Neural progenitor cell (in vitro differentiated cells): ENCODE measurements at regions not wholly inside any gene's neighbourhood (a gene's known extent, or its start where the extent isn't known, plus 50 kb on each side); places are given as distances from the start of the nearest gene placed in this dataset.
"Not testable (repeated sequence)": the region's sequence is repeated elsewhere in the genome, so short reads cannot be mapped to it uniquely, and the experiment has no call there.

ENCODE experiments used
- DNase-seq: peaks from one replicate; pipeline ENCODE4 v3.0.0-alpha.2; 2016; ENCODE audit warnings: low spot score
- H2AFZ ChIP-seq: fragments of 200-600 bp; sonication (generic); replicated peaks from 2 replicates; pipeline ENCODE4 v1.6.1; 2016; ENCODE audit warnings: antibody characterized with exemption
- H3F3A ChIP-seq: fragments of 200-600 bp; sonication (generic); 2 replicates; pipeline ENCODE4 v1.6.1; 2016; ENCODE audit warnings: antibody characterized with exemption, low read depth
- H3K27ac ChIP-seq: fragments of 200-600 bp; sonication (generic); 2 replicates; pipeline ENCODE4 v1.5.1; 2016; ENCODE audit warnings: mild to moderate bottlenecking
- H3K27me3 ChIP-seq: fragments of 200-600 bp; sonication (generic); 2 replicates; pipeline ENCODE4 v1.6.1; 2016; ENCODE audit warnings: mild to moderate bottlenecking, moderate library complexity
- H3K36me3 ChIP-seq: fragments of 200-600 bp; sonication (generic); 2 replicates; pipeline ENCODE4 v1.5.1; 2016
- H3K4me1 ChIP-seq: fragments of 200-600 bp; sonication (generic); 2 replicates; pipeline ENCODE4 v1.6.1; 2016; ENCODE audit warnings: mixed run types
- H3K4me2 ChIP-seq: fragments of 200-600 bp; sonication (generic); 2 replicates; pipeline ENCODE4 v1.6.1; 2016
- H3K4me3 ChIP-seq: fragments of 200-600 bp; sonication (generic); 2 replicates; pipeline ENCODE4 v1.5.1; 2016
- H3K79me2 ChIP-seq: fragments of 200-600 bp; sonication (generic); 2 replicates; pipeline ENCODE4 v1.6.1; 2016; ENCODE audit warnings: low read depth
- H3K9ac ChIP-seq: fragments of 200-600 bp; sonication (generic); 2 replicates; pipeline ENCODE4 v1.6.1; 2016
- H3K9me3 ChIP-seq: fragments of 200-600 bp; sonication (generic); 2 replicates; pipeline ENCODE4 v1.5.1; 2016; ENCODE audit warnings: low read depth
- H4K20me1 ChIP-seq: fragments of 200-600 bp; sonication (generic); 2 replicates; pipeline ENCODE4 v1.6.1; 2016; ENCODE audit warnings: low read depth
- H3K27ac Mint-ChIP-seq: 3 replicates; pipeline ENCODE4 v1.8.0; 2021; ENCODE audit warnings: mixed read lengths
- H3K27me3 Mint-ChIP-seq: 2 replicates; pipeline ENCODE4 v1.8.0; 2022; ENCODE audit warnings: low read depth, mild to moderate bottlenecking, inconsistent platforms, moderate library complexity, mixed read lengths; ENCODE audit not compliant: insufficient read depth
- H3K36me3 Mint-ChIP-seq: 3 replicates; pipeline ENCODE4 v1.8.0; 2021; ENCODE audit warnings: mixed read lengths
- H3K4me1 Mint-ChIP-seq: 3 replicates; pipeline ENCODE4 v1.8.0; 2021; ENCODE audit warnings: mixed read lengths
- H3K4me3 Mint-ChIP-seq: 3 replicates; pipeline ENCODE4 v1.8.0; 2021; ENCODE audit warnings: mild to moderate bottlenecking, moderate library complexity, mixed read lengths
- H3K9me3 Mint-ChIP-seq: 3 replicates; pipeline ENCODE4 v1.8.0; 2020; ENCODE audit warnings: mixed read lengths
- EZH2 ChIP-seq: fragments of 200-600 bp; sonication (generic); IDR thresholded peaks from 2 replicates; pipeline ENCODE4 v1.6.1; 2017; ENCODE audit warnings: antibody characterized with exemption, mild to moderate bottlenecking, moderate library complexity
- EZH2phosphoT487 ChIP-seq: fragments of 200-600 bp; sonication (generic); IDR thresholded peaks from 2 replicates; pipeline ENCODE4 v1.6.1; 2017; ENCODE audit warnings: antibody characterized with exemption
- TF ChIP-seq, protein P1 (sequence below): fragments of 200-600 bp; sonication (generic); IDR thresholded peaks from 2 replicates; pipeline ENCODE4 v1.5.1; 2017; ENCODE audit warnings: antibody characterized with exemption, mild to moderate bottlenecking

DNA sequence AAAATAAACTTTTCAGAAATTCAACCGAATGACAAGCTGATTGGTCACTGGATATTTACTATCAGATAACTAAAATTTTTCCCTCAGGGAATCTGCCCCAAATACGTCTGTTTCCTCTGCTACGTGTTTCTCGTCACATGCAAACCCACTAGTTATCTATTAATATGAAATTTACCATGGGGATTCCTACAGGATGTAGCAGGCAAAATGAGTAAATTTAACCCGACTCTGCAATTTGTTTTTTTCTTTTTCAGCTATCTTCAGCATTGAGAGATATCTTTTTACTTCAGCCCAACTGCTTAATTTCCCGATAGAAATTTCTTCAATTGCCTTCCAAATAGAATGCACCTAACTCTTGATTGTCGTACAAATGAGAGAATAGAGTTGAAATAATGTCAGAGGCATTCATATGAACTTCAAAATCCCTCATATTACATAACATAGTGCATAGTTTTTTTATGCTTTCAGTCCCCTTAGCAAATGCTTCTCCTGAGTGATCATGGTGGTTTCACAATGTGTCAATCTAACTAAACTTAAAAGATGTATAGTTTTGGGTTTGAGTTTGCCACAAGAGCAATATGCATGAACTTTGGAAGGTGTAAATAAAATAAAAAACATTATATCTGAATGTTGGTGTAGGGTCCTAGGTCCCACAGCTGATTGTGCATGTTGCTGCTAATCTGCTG, 913.1 kb upstream of the GRIA3 start:
- H3K9ac ChIP-seq: no peak overlapping the region
- H3K4me2 ChIP-seq: no peak overlapping the region
- H3F3A ChIP-seq: no peaks in the 10 kb centered on the region
- peaks cover 10% of the 10 kb centered on the region for H3K9me3 ChIP-seq
- no peaks in the 10 kb centered on the region for H3K27me3 Mint-ChIP-seq
- H3K79me2 ChIP-seq: no peaks in the 10 kb centered on the region
- H3K4me3 ChIP-seq: no peak overlapping the region
- H3K36me3 ChIP-seq: no peaks in the 10 kb centered on the region
- H3K27ac Mint-ChIP-seq: no peak overlapping the region
- no peak overlapping the region for H2AFZ ChIP-seq
- H3K4me1 ChIP-seq: no peaks in the 10 kb centered on the region
- peaks cover 5% of the 10 kb centered on the region for H3K9me3 Mint-ChIP-seq
- no peaks in the 10 kb centered on the region for H4K20me1 ChIP-seq
- TF ChIP-seq EZH2phosphoT487 (no peak), EZH2 (no peak)
- TF ChIP-seq, protein P1, sequence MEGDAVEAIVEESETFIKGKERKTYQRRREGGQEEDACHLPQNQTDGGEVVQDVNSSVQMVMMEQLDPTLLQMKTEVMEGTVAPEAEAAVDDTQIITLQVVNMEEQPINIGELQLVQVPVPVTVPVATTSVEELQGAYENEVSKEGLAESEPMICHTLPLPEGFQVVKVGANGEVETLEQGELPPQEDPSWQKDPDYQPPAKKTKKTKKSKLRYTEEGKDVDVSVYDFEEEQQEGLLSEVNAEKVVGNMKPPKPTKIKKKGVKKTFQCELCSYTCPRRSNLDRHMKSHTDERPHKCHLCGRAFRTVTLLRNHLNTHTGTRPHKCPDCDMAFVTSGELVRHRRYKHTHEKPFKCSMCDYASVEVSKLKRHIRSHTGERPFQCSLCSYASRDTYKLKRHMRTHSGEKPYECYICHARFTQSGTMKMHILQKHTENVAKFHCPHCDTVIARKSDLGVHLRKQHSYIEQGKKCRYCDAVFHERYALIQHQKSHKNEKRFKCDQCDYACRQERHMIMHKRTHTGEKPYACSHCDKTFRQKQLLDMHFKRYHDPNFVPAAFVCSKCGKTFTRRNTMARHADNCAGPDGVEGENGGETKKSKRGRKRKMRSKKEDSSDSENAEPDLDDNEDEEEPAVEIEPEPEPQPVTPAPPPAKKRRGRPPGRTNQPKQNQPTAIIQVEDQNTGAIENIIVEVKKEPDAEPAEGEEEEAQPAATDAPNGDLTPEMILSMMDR: no peak
- no peaks in the 10 kb centered on the region for H3K27me3 ChIP-seq
- H3K4me3 Mint-ChIP-seq: no peak overlapping the region
- no peaks in the 10 kb centered on the region for H3K4me1 Mint-ChIP-seq
- no peak overlapping the region for H3K27ac ChIP-seq
- no peaks in the 10 kb centered on the region for H3K36me3 Mint-ChIP-seq
- no peak for DNase-seq

DNA sequence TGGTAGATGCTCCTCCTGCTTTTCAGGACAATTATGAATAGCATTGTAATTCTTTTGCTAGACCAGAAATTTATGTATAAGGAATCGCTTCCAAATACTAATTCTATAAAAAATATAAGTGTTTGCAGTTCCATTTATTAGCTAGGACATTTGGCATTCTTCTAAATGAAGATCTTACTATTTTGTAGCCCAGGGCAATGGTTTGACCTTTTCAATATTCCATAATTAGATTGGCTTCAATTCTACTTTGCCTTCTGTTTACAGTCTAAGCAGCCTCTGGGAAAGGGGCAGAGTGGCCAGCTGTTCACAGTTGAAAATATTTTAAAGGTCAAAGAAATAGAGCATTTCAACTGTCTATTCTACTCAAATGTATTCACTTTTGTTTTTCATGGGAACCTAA, 912.1 kb upstream of the GRIA3 start:
- peaks cover 5% of the 10 kb centered on the region for H3K9me3 Mint-ChIP-seq
- H3K27ac Mint-ChIP-seq: no peak overlapping the region
- TF ChIP-seq, protein P1: no peak
- no peak for TF ChIP-seq EZH2phosphoT487
- TF ChIP-seq EZH2: no peak

DNA sequence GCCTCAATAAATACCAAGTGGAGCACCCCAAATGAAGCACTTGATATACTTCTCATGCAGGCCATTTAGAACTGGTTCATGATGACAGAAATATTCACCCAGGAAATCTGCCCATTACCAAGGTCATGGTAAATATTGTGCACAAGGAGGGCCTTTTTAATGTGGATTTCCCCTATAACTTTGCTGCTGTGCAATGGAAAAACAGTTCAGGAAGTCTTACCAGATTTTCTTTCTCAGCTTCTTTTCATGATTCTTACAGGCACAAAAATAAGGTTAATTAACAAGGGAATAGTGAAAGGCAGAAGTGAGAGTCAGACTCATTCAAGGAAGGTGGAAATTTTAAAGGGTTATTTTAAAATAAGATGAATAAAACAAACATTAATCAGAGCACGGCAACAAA, 904.3 kb upstream of the GRIA3 start:
- H3K79me2 ChIP-seq: no peaks in the 10 kb centered on the region
- Mint-ChIP-seq H3K27ac (no peak overlapping the region), H3K9me3 (no peaks in the 10 kb centered on the region), H3K27me3 (no peaks in the 10 kb centered on the region), H3K36me3 (no peaks in the 10 kb centered on the region), H3K4me3 (no peak overlapping the region), H3K4me1 (no peaks in the 10 kb centered on the region)
- no peak overlapping the region for H3K9ac ChIP-seq
- H3K27me3 ChIP-seq: no peaks in the 10 kb centered on the region
- peaks cover 16% of the 10 kb centered on the region for H3K9me3 ChIP-seq
- no peak overlapping the region for H3K27ac ChIP-seq
- no peak overlapping the region for H3K4me3 ChIP-seq
- H3K4me1 ChIP-seq: no peaks in the 10 kb centered on the region
- no peak for TF ChIP-seq EZH2
- TF ChIP-seq EZH2phosphoT487: no peak
- TF ChIP-seq, protein P1: no peak
- no peaks in the 10 kb centered on the region for H3K36me3 ChIP-seq
- H3K4me2 ChIP-seq: no peak overlapping the region
- no peak for DNase-seq
- no peaks in the 10 kb centered on the region for H4K20me1 ChIP-seq
- H3F3A ChIP-seq: no peaks in the 10 kb centered on the region
- H2AFZ ChIP-seq: no peak overlapping the region

More for the DNA sequence above, 912.1 kb upstream of the GRIA3 start:
- Histone ChIP-seq H3K4me3 (no peak overlapping the region), H3K36me3 (no peaks in the 10 kb centered on the region), H3K4me2 (no peak overlapping the region), H3K27me3 (no peaks in the 10 kb centered on the region), H3K4me1 (no peaks in the 10 kb centered on the region), H3F3A (no peaks in the 10 kb centered on the region), H3K9ac (no peak overlapping the region), H4K20me1 (no peaks in the 10 kb centered on the region), H3K9me3 (peaks cover 10% of the 10 kb centered on the region), H3K79me2 (no peaks in the 10 kb centered on the region), H3K27ac (no peak overlapping the region), H2AFZ (no peak overlapping the region)
- H3K27me3 Mint-ChIP-seq: no peaks in the 10 kb centered on the region
- no peak overlapping the region for H3K4me3 Mint-ChIP-seq
- H3K36me3 Mint-ChIP-seq: no peaks in the 10 kb centered on the region
- H3K4me1 Mint-ChIP-seq: no peaks in the 10 kb centered on the region
- no peak for DNase-seq

DNA sequence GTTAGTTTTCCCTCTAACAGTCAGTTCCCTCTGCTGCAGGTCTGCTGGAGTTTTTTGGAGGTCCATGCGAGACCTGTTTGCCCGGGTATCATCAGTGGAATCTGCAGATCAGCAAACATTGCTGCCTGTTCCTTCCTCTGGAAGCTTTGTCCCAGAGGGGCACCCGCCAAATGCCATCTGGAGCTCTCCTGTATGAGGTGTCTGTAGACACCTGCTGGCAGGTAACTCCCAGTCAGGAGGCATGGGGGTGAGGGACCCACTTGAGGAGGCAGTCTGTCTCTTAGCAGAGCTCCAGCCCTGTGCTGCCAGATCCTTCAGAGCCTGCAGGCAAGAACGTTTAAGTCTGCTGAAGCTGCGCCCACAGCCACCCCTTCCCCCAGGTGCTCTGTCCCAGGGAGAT, 884.3 kb upstream of the GRIA3 start:
- H3F3A ChIP-seq, H3K36me3 ChIP-seq, H3K9ac ChIP-seq, H3K27ac Mint-ChIP-seq, H3K9me3 Mint-ChIP-seq, H3K4me3 ChIP-seq, DNase-seq, H3K79me2 ChIP-seq, H3K4me3 Mint-ChIP-seq, H3K4me1 ChIP-seq, H3K9me3 ChIP-seq, H2AFZ ChIP-seq, H3K4me1 Mint-ChIP-seq, H3K4me2 ChIP-seq, H3K27me3 ChIP-seq, H3K36me3 Mint-ChIP-seq, H3K27ac ChIP-seq, H3K27me3 Mint-ChIP-seq, H4K20me1 ChIP-seq: not testable (repeated sequence)
